Lung (tissue), 11 donors: ENCODE measurements at regions not wholly inside any gene's neighbourhood (a gene's known extent, or its start where the extent isn't known, plus 50 kb on each side); places are given as distances from the start of the nearest gene placed in this dataset.

Source experiments
- ATAC-seq: fragments of 200-7000 bp; cut with Tn5 transposase; one replicate; pipeline ENCODE4 v1.9.1; 2020; ENCODE audit warnings: moderate number of reproducible peaks; ENCODE audit not compliant: insufficient read depth, low FRiP score
- DNase-seq, 3 donors: peaks; one replicate each; pipeline ENCODE4 v3.0.0-alpha.2; 2013 to 2017
- H3K27ac ChIP-seq, 2 donors: one replicate each; pipeline ENCODE4 v1.5.1; 2013; ENCODE audit warnings: mild to moderate bottlenecking in 2 of 2, moderate library complexity in 2 of 2, control low read depth in 1 of 2, inconsistent platforms in 1 of 2, low read depth in 1 of 2, low read length in 1 of 2
- H3K27me3 ChIP-seq, 3 donors: one replicate each; pipeline ENCODE4 v1.5.1; 2013; ENCODE audit warnings: low read length in 2 of 3; ENCODE audit not compliant: control insufficient read depth in 3 of 3, insufficient read depth in 3 of 3
- H3K36me3 ChIP-seq, 4 donors: one replicate each; pipeline ENCODE4 v1.5.1; 2013; ENCODE audit warnings: low read length in 4 of 4, mild to moderate bottlenecking in 1 of 4, moderate library complexity in 1 of 4; ENCODE audit not compliant: control insufficient read depth in 4 of 4, insufficient read depth in 4 of 4
- H3K4me1 ChIP-seq, 5 donors: one replicate each; pipeline ENCODE4 v1.5.1; 2013; ENCODE audit warnings: low read length in 5 of 5, mild to moderate bottlenecking in 2 of 5, moderate library complexity in 1 of 5; ENCODE audit not compliant: control insufficient read depth in 5 of 5, insufficient read depth in 5 of 5
- H3K4me3 ChIP-seq: one replicate; pipeline ENCODE4 v1.5.1; 2013; ENCODE audit warnings: mild to moderate bottlenecking, control low read depth, moderate library complexity
- H3K9ac ChIP-seq, 2 donors: one replicate each; pipeline ENCODE4 v1.5.1; 2013; ENCODE audit warnings: low read length in 2 of 2, control low read depth in 1 of 2; ENCODE audit not compliant: insufficient read depth in 1 of 2
- H3K9me3 ChIP-seq, 4 donors: one replicate each; pipeline ENCODE4 v1.5.1; 2013; ENCODE audit warnings: low read length in 3 of 4, mild to moderate bottlenecking in 1 of 4, moderate library complexity in 1 of 4; ENCODE audit not compliant: control insufficient read depth in 4 of 4, insufficient read depth in 3 of 4
- WGBS, 2 donors: extraction: QIAGEN DNeasy Blood & Tissue Kit; methylation state at CpG; one replicate each; pipeline ENCODE4 v1.1.7; 2013; 5-methylcytosine and 5-hydroxymethylcytosine counted together
- TF ChIP-seq, protein P1 (sequence below): IDR thresholded peaks from 2 replicates; pipeline ENCODE4 v1.5.1; 2012; ENCODE audit warnings: mild to moderate bottlenecking; ENCODE audit errors: control extremely low read depth, extremely low read depth
- donor health status: control.
- donor health status: control.
- donor health status: Bipolar disorder and iron deficiency.
- donor health status: healthy.
- donor health status: DM: yes; HTN: yes; CAD: no.

DNA sequence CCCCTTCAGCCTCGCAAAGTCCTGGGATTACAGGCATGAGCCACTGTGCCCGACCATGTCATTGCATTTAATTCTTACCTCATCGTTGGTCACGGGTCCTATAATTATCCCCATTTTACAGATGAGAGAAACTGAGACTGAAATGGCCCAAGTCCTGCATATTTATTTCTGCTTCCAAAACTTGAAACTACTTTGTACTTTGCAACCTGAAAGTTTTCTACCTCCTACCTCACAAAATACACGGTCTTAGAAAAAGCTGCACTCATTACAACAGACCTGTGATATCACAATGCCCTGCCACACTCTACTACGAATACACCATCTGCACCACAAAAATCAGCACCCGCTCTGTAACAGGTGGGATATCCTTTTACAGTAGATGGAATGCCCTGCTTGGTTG, 189.1 kb downstream of the ADAMTS15 start:
- no peaks in the 10 kb centered on the region for H3K9me3 ChIP-seq
- H3K9ac ChIP-seq, result no peak overlapping the region
- H3K27ac ChIP-seq, result peak overlapping the region in 1 of 2 donors; percentile 52
- no peak for DNase-seq
- TF ChIP-seq, protein P1, sequence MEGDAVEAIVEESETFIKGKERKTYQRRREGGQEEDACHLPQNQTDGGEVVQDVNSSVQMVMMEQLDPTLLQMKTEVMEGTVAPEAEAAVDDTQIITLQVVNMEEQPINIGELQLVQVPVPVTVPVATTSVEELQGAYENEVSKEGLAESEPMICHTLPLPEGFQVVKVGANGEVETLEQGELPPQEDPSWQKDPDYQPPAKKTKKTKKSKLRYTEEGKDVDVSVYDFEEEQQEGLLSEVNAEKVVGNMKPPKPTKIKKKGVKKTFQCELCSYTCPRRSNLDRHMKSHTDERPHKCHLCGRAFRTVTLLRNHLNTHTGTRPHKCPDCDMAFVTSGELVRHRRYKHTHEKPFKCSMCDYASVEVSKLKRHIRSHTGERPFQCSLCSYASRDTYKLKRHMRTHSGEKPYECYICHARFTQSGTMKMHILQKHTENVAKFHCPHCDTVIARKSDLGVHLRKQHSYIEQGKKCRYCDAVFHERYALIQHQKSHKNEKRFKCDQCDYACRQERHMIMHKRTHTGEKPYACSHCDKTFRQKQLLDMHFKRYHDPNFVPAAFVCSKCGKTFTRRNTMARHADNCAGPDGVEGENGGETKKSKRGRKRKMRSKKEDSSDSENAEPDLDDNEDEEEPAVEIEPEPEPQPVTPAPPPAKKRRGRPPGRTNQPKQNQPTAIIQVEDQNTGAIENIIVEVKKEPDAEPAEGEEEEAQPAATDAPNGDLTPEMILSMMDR, result no peak
- H3K4me3 ChIP-seq, result no peak overlapping the region
- no peaks in the 10 kb centered on the region for H3K27me3 ChIP-seq
- peaks cover 0 to 54% (median 29%) of the 10 kb centered on the region in 5 donors for H3K4me1 ChIP-seq
- no peak for ATAC-seq
- H3K36me3 ChIP-seq, result no peaks in the 10 kb centered on the region
- WGBS, 2 donors, result 86 to 92% methylated on average over 7 of the region's 7 CpGs

DNA sequence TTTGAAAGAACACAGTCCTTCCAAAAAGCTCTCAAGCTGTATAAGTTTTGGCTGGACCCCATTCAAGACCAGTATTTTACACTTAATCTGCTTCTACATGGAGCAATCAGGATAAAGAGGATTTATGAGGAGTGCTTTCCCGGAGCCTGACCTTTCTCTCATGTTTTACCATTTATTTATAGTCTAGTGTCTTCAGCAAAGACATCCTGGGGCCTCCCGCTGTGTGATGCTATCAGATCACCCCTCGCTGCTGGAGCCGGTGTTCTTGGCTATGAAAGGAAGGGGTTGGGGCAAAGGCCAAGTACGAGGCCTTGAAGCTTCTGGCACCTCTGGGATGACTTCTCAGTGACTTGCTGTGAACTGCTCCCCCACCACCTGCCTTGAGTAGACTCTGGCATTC, 189.6 kb downstream of the ADAMTS15 start:
- ATAC-seq, result no peak
- H3K36me3 ChIP-seq, result no peaks in the 10 kb centered on the region
- no peaks in the 10 kb centered on the region for H3K9me3 ChIP-seq

DNA sequence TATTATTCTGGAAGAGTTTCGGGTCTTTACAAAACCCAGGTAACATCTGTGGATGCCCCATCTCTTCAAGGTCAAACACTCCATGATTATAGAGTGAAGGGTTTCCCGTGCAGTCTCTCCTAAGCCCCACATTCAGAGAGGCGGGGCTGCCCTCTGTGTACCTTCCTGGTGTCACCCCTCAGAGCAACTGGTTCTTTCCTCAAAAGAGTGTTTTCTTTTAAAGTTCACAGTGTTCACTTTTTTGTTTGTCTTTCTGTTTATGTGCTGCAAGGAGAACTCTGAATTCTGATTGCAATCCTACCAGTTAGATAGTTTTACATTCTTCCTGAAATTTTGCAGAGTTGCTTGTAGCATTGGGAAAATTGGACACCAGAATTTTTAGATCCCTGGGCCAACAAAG, 190.2 kb downstream of the ADAMTS15 start:
- TF ChIP-seq, protein P1, result no peak
- ATAC-seq, result no peak
- WGBS, 2 donors, result 77 to 81% methylated on average over 3 of the region's 3 CpGs

More for the DNA sequence above, 189.6 kb downstream of the ADAMTS15 start:
- Histone ChIP-seq H3K4me1 (peaks cover 0 to 54% (median 29%) of the 10 kb centered on the region in 5 donors), H3K27ac (no peak overlapping the region), H3K27me3 (no peaks in the 10 kb centered on the region), H3K9ac (no peak overlapping the region), H3K4me3 (no peak overlapping the region)
- WGBS, 2 donors, result 59 to 69% methylated on average over 5 of the region's 5 CpGs
- TF ChIP-seq, protein P1, result no peak
- peak; percentile 82 to 98 (median 97) for DNase-seq

DNA sequence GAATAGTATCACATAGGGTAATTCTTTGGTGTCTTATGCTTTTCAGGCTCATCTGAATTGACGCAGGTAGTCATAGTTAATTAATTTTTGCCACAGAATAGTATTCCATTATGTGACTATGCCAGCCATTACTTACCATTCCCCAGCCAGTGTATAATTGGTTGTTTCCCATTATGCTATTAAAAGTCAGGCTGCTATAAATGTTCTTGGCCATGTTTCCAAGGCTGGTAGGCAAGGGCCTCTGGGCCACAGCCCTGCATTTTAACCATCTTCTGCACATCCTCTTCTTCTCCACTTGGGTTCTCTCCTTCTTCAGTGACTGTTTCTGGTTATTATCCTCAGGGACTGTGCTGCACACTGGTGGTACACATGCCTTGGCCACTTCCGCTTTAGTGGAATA, 190.9 kb downstream of the ADAMTS15 start:
- no peak overlapping the region for H3K4me3 ChIP-seq
- no peaks in the 10 kb centered on the region for H3K27me3 ChIP-seq
- DNase-seq, result no peak
- H3K36me3 ChIP-seq, result no peaks in the 10 kb centered on the region
- TF ChIP-seq, protein P1, result no peak
- WGBS, 2 donors, result 96 to 97% methylated on average over 2 of the region's 2 CpGs
- H3K4me1 ChIP-seq, result peaks cover 0 to 63% (median 25%) of the 10 kb centered on the region in 5 donors
- H3K9ac ChIP-seq, result no peak overlapping the region
- ATAC-seq, result no peak
- H3K27ac ChIP-seq, result no peak overlapping the region
- H3K9me3 ChIP-seq, result no peaks in the 10 kb centered on the region

More for the DNA sequence above, 190.2 kb downstream of the ADAMTS15 start:
- H3K9ac ChIP-seq, result no peak overlapping the region
- H3K4me1 ChIP-seq, result peaks cover 0 to 57% (median 29%) of the 10 kb centered on the region in 5 donors
- H3K4me3 ChIP-seq, result no peak overlapping the region
- H3K27me3 ChIP-seq, result no peaks in the 10 kb centered on the region
- H3K36me3 ChIP-seq, result no peaks in the 10 kb centered on the region
- H3K27ac ChIP-seq, result no peak overlapping the region
- peak in 1 of 3 donors; percentile 33 for DNase-seq
- H3K9me3 ChIP-seq, result no peaks in the 10 kb centered on the region
